NCI-H1417 (cell line): ENCODE measurements at regions not wholly inside any gene's neighbourhood (a gene's known extent, or its start where the extent isn't known, plus 50 kb on each side); places are given as distances from the start of the nearest gene placed in this dataset.

Experiments used
- DNase-seq, 3 experiments: peaks; one replicate each; lab custom pipeline; 2025; lab: John Stamatoyannopoulos, UW

GRCh38 chr3:130841357-130841756 is 52.5 kb upstream of the ATP2C1 start:
- no peak for DNase-seq

GRCh38 chr3:130843441-130843840 is 50.4 kb upstream of the ATP2C1 start:
- no peak for DNase-seq
